Sigmoid colon (tissue), 6 donors: ENCODE measurements at regions not wholly inside any gene's neighbourhood (a gene's known extent, or its start where the extent isn't known, plus 50 kb on each side); places are given as distances from the start of the nearest gene placed in this dataset.
A peak's percentile ranks its signal among the peaks of the same experiment; 100 is the strongest.

Experiments used
- DNase-seq: peaks from one replicate; pipeline ENCODE4 v3.0.0-alpha.2; 2019
- H3K27ac ChIP-seq, 4 donors: fragments of 200-600 bp; sonication (generic); one replicate each; pipeline ENCODE4 v1.5.1; 2016 to 2019; ENCODE audit warnings: mild to moderate bottlenecking in 1 of 4
- H3K27me3 ChIP-seq, 3 donors: fragments of 200-600 bp; sonication (generic); one replicate each; pipeline ENCODE4 v1.5.1; 2019; ENCODE audit warnings: mild to moderate bottlenecking in 1 of 3
- H3K36me3 ChIP-seq, 4 donors: fragments of 200-600 bp; sonication (generic); one replicate each; pipeline ENCODE4 v1.5.1; 2016 to 2019
- H3K4me1 ChIP-seq, 4 donors: fragments of 200-600 bp; sonication (generic); one replicate each; pipeline ENCODE4 v1.5.1; 2017 to 2019
- H3K4me3 ChIP-seq, 4 donors: fragments of 200-600 bp; sonication (generic); one replicate each; pipeline ENCODE4 v1.5.1; 2017 to 2019; ENCODE audit warnings: mild to moderate bottlenecking in 2 of 4, moderate library complexity in 1 of 4
- H3K9me3 ChIP-seq, 4 donors: fragments of 200-600 bp in 3 of 4; sonication (generic) in 3 of 4; one replicate each; pipeline versions ENCODE4 v1.5.1 to v1.6.1; 2013 to 2019
- CTCF ChIP-seq, 4 experiments: fragments of 450-650 bp in 3 of 4; fragments of 200-600 bp in 1 of 4; IDR thresholded peaks; one replicate each; pipeline ENCODE4 v1.5.1; 2016 to 2019; ENCODE audit warnings: antibody characterized with exemption in 4 of 4, mild to moderate bottlenecking in 3 of 4, moderate library complexity in 2 of 4
- EP300 ChIP-seq, 4 donors: sonication (generic); formaldehyde crosslinking; IDR thresholded peaks; one replicate each; pipeline ENCODE4 v1.6.1; 2017; ENCODE audit warnings: antibody characterized with exemption in 4 of 4
- POLR2A ChIP-seq, 2 donors: fragments of 450-650 bp; IDR thresholded peaks; one replicate each; pipeline ENCODE4 v1.6.1; 2016; ENCODE audit warnings: antibody characterized with exemption in 2 of 2, mild to moderate bottlenecking in 2 of 2, moderate library complexity in 2 of 2
- POLR2AphosphoS5 ChIP-seq, 4 donors: sonication (generic); formaldehyde crosslinking; IDR thresholded peaks; one replicate each; pipeline ENCODE4 v1.6.1; 2017; ENCODE audit warnings: antibody characterized with exemption in 4 of 4
- WGBS, 2 donors: extraction: QIAGEN DNeasy Blood & Tissue Kit; methylation state at CpG; one replicate each; pipeline ENCODE4 v1.1.7; 2013; 5-methylcytosine and 5-hydroxymethylcytosine counted together
- intact Hi-C: fragments of 100-400 bp; cut with DNase I; formaldehyde crosslinking; loops from one replicate; pipeline ENCODE4 v1.15.1; 2023
- donor health status: healthy with polysubstance abuse.
- donor health status: healthy.

DNA sequence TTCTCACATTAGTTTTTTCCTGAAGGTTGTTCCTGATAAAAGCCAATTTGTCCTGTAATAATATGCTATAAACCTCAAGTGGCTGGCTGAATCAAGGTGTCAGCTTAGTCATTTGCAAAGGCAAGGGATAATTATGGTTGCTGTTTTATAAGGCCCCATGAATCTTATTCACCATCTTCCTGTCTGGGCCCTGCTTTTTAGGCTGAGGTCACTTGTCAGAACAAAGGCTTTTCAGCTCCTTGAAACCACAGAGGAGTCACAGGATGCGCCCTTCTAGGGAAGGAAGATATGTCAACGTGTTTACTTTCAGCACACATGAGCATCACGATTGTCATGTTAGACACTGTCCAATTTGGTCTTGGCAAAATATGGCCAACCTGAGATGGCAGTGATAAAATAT, 64.8 kb upstream of the NAA20 start:
- 58 to 85% methylated on average over 3 of the region's 3 CpGs for WGBS, 2 donors
- intact Hi-C loops, result no loop called here
- peaks cover 4 to 28% (median 13%) of the 10 kb centered on the region in 4 donors for H3K36me3 ChIP-seq

DNA sequence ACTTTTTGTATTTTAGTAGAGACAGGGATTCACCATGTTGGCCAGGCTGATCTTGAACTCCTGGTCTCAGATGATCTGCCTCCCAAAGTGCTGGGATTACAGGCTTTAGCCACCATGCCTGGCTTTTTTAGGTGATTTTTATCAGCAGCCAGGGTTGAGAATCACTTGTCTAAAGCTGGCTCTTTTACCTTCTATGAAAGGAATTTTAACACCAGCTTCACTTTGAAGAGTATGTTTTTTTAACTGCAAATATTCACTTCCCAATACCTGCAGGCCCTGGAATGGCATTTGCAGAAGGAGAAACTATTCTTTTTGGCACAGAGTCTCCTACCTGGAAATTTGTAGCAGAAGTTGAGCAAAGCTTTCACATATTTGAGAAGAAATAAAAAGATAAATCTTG, 63.6 kb upstream of the NAA20 start:
- H3K27me3 ChIP-seq, result no peaks in the 10 kb centered on the region
- no peak for DNase-seq
- TF ChIP-seq CTCF (IDR thresholded peaks at IDR 0.05) (no peak), EP300 (IDR thresholded peaks at IDR 0.05) (no peak), POLR2AphosphoS5 (IDR thresholded peaks at IDR 0.05) (no peak), POLR2A (IDR thresholded peaks at IDR 0.05) (no peak)
- no peaks in the 10 kb centered on the region for H3K4me1 ChIP-seq
- H3K27ac ChIP-seq, result no peak overlapping the region
- no peak overlapping the region for H3K4me3 ChIP-seq
- no peaks in the 10 kb centered on the region for H3K9me3 ChIP-seq
- H3K36me3 ChIP-seq, result peaks cover 4 to 32% (median 18%) of the 10 kb centered on the region in 4 donors
- intact Hi-C loops, result no loop called here

More for the DNA sequence above, 64.8 kb upstream of the NAA20 start:
- Histone ChIP-seq H3K9me3 (no peaks in the 10 kb centered on the region), H3K27me3 (no peaks in the 10 kb centered on the region), H3K4me1 (no peaks in the 10 kb centered on the region), H3K27ac (no peak overlapping the region), H3K4me3 (no peak overlapping the region)
- TF ChIP-seq POLR2A (IDR thresholded peaks at IDR 0.05), result no peak
- no peak for TF ChIP-seq CTCF (IDR thresholded peaks at IDR 0.05)
- DNase-seq, result no peak

DNA sequence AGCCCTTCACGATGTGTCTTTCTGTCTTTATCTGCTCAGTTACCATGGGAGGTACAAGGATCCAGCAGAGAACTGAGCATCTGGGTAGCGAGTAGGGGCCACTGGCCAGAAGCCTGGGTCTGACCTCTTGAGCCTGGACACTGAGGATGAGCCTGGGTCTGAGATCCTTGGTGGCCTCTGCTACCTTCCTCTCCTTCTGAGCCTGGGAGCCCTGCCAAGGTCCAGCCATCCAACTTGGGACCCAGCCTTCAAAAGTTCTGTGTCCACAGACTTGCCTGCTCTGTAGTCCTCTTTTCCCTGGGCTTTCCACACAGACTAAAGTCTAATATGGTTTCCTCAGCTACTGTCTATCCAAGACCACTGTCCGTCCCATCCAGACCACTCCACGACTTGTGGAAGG, 60.2 kb upstream of the NAA20 start:
- TF ChIP-seq EP300 (IDR thresholded peaks at IDR 0.05) (no peak), CTCF (IDR thresholded peaks at IDR 0.05) (no peak), POLR2AphosphoS5 (IDR thresholded peaks at IDR 0.05) (no peak), POLR2A (IDR thresholded peaks at IDR 0.05) (no peak)
- no peaks in the 10 kb centered on the region for H3K4me1 ChIP-seq
- 95 to 97% methylated on average over 4 of the region's 4 CpGs for WGBS, 2 donors
- intact Hi-C loops, result no loop called here
- no peaks in the 10 kb centered on the region for H3K27me3 ChIP-seq
- no peaks in the 10 kb centered on the region for H3K9me3 ChIP-seq
- H3K36me3 ChIP-seq, result peaks cover 4 to 57% (median 35%) of the 10 kb centered on the region in 4 donors
- no peak overlapping the region for H3K27ac ChIP-seq
- DNase-seq, result peak; percentile 58
- H3K4me3 ChIP-seq, result no peak overlapping the region

DNA sequence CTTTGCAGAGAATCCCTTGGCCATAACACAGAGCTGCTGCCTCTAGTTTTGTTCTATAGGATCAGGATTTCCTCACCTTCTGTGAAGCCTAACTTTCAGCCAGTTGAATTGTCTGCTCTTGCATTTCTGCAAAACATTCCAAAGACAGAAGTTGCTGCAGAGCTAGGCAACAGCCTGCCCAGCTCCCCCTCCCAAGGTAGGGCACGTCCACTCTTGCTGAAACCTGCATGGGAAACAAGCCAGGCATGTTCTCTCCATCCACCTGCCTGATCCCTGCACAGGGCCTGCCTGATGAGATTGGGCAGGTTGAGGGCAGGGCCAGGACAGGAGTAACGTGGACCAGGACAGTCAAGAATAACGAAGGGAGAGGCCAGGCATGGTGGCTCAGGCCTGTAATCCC, 58.9 kb upstream of the NAA20 start:
- no peaks in the 10 kb centered on the region for H3K27me3 ChIP-seq
- no peak for DNase-seq
- TF ChIP-seq EP300 (IDR thresholded peaks at IDR 0.05) (no peak), CTCF (IDR thresholded peaks at IDR 0.05) (no peak), POLR2AphosphoS5 (IDR thresholded peaks at IDR 0.05) (no peak), POLR2A (IDR thresholded peaks at IDR 0.05) (no peak)
- WGBS, 2 donors, result 92 to 94% methylated on average over 3 of the region's 3 CpGs
- no peaks in the 10 kb centered on the region for H3K9me3 ChIP-seq
- H3K36me3 ChIP-seq, result peaks cover 4 to 63% (median 35%) of the 10 kb centered on the region in 4 donors
- no peak overlapping the region for H3K27ac ChIP-seq
- H3K4me3 ChIP-seq, result no peak overlapping the region
- H3K4me1 ChIP-seq, result no peaks in the 10 kb centered on the region
- intact Hi-C loops, result no loop called here

DNA sequence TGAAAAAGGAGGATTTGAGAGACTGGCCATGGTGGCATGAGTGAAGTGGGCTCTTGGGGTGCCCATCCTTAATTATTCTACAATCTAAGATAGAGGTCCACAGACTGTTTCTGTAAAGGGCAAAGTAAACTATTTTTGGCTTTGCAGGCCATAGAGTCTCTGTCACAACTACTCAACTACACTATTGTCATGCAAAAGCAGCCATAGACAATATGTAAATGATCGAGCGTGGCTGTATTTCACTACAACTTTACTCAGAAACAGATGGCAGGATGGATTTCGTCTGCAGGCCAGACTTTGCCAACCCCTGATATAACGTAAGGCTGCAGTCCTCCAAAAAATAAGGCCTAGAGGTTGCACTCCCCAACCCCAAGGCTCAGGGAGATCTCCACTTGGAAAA, 58.2 kb upstream of the NAA20 start:
- peak; percentile 12 for DNase-seq
- Histone ChIP-seq H3K36me3 (peaks cover 4 to 64% (median 35%) of the 10 kb centered on the region in 4 donors), H3K4me1 (peaks cover 0 to 5% (median 0%) of the 10 kb centered on the region in 4 donors), H3K4me3 (no peak overlapping the region), H3K27me3 (no peaks in the 10 kb centered on the region), H3K27ac (no peak overlapping the region), H3K9me3 (no peaks in the 10 kb centered on the region)
- intact Hi-C loops, result no loop called here
- TF ChIP-seq POLR2A (IDR thresholded peaks at IDR 0.05) (no peak), EP300 (IDR thresholded peaks at IDR 0.05) (no peak), POLR2AphosphoS5 (IDR thresholded peaks at IDR 0.05) (no peak), CTCF (IDR thresholded peaks at IDR 0.05) (no peak)
- WGBS, 2 donors, result 86 to 94% methylated on average over 4 of the region's 4 CpGs
